Keratinocyte (primary cell): ENCODE measurements at regions not wholly inside any gene's neighbourhood (a gene's known extent, or its start where the extent isn't known, plus 50 kb on each side); places are given as distances from the start of the nearest gene placed in this dataset.

ENCODE experiments used
- DNase-seq: peaks from one replicate; pipeline ENCODE4 v3.0.0-alpha.2; 2011; ENCODE audit warnings: low read depth, missing footprints, low spot score
- FAIRE-seq: peaks from 2 replicates; lab custom pipeline; 2011; peaks lifted over from hg19 to GRCh38; lab: Jason Lieb, UNC
- H2AFZ ChIP-seq: 2 replicates; pipeline ENCODE4 v1.6.0; 2012; ENCODE audit warnings: low read length, control low read depth, inconsistent platforms; ENCODE audit not compliant: control insufficient read depth
- H3K27ac ChIP-seq: 2 replicates; pipeline ENCODE4 v1.5.1; 2011; ENCODE audit warnings: low read length; ENCODE audit not compliant: control insufficient read depth, insufficient read depth
- H3K27me3 ChIP-seq: 3 replicates; pipeline ENCODE4 v1.6.0; 2011; ENCODE audit warnings: low read length; ENCODE audit not compliant: control insufficient read depth, insufficient read depth; ENCODE audit errors: extremely low read depth
- H3K36me3 ChIP-seq, 2 experiments: 2 replicates in 1 of 2; 3 replicates in 1 of 2; pipeline ENCODE4 v1.5.1; 2011; ENCODE audit warnings: low read length in 2 of 2, mild to moderate bottlenecking in 1 of 2; ENCODE audit not compliant: control insufficient read depth in 2 of 2, insufficient read depth in 2 of 2; ENCODE audit errors: extremely low read depth in 1 of 2
- H3K4me1 ChIP-seq: 3 replicates; pipeline ENCODE4 v1.5.1; 2011; ENCODE audit warnings: low read length; ENCODE audit not compliant: control insufficient read depth, insufficient read depth; ENCODE audit errors: extremely low read depth
- H3K4me2 ChIP-seq: 3 replicates; pipeline ENCODE4 v1.6.0; 2011; ENCODE audit warnings: low read depth, low read length; ENCODE audit not compliant: control insufficient read depth, insufficient read depth; ENCODE audit errors: extremely low read depth
- H3K4me3 ChIP-seq, 3 experiments: fragments of 200-600 bp in 1 of 3; sonication (generic) in 1 of 3; 2 replicates in 2 of 3; 3 replicates in 1 of 3; pipeline ENCODE4 v1.5.1; 2011 to 2016; ENCODE audit warnings: low read length in 3 of 3, mild to moderate bottlenecking in 3 of 3, control low read depth in 2 of 3, inconsistent platforms in 1 of 3, low read depth in 1 of 3, mixed read lengths in 1 of 3, mixed run types in 1 of 3, moderate library complexity in 1 of 3; ENCODE audit not compliant: control insufficient read depth in 2 of 3, insufficient read depth in 2 of 3; ENCODE audit errors: extremely low read depth in 1 of 3
- H3K79me2 ChIP-seq: 2 replicates; pipeline ENCODE4 v1.6.0; 2012; ENCODE audit warnings: low read length; ENCODE audit not compliant: control insufficient read depth, insufficient read depth
- H3K9ac ChIP-seq: 3 replicates; pipeline ENCODE4 v1.6.0; 2011; ENCODE audit warnings: low read length; ENCODE audit not compliant: control insufficient read depth, insufficient read depth; ENCODE audit errors: extremely low read depth
- H3K9me1 ChIP-seq: 3 replicates; pipeline ENCODE4 v1.6.0; 2011; ENCODE audit warnings: low read length; ENCODE audit not compliant: control insufficient read depth, insufficient read depth; ENCODE audit errors: extremely low read depth
- H3K9me3 ChIP-seq: 2 replicates; pipeline ENCODE4 v1.5.1; 2012; ENCODE audit warnings: low read depth, low read length; ENCODE audit not compliant: control insufficient read depth
- H4K20me1 ChIP-seq: 3 replicates; pipeline ENCODE4 v1.6.0; 2011; ENCODE audit warnings: low read length; ENCODE audit not compliant: control insufficient read depth, insufficient read depth; ENCODE audit errors: extremely low read depth
- EZH2 ChIP-seq: IDR thresholded peaks from one replicate; pipeline ENCODE4 v1.6.1; 2012; ENCODE audit warnings: inconsistent platforms, mild to moderate bottlenecking, low read length, moderate library complexity
- dilution Hi-C: fragments of 300-500 bp; cut with MboI; formaldehyde crosslinking; loops from one replicate; pipeline ENCODE4 v1.7.0; 2020; ENCODE audit warnings: low sequenced_read_pairs; ENCODE audit not compliant: extremely low pct_ligation_motif_present
- TF ChIP-seq, protein P1 (sequence below), 3 experiments: IDR thresholded peaks in 1 of 3; conservative IDR thresholded peaks in 1 of 3; optimal IDR thresholded peaks in 1 of 3; 2 replicates in 2 of 3; 3 replicates in 1 of 3; pipeline versions ENCODE3 to v1.5.1; 2011; ENCODE audit warnings: low read length in 3 of 3, mild to moderate bottlenecking in 3 of 3, moderate library complexity in 2 of 3, control low read depth in 1 of 3, inconsistent platforms in 1 of 3; ENCODE audit not compliant: insufficient read depth in 2 of 3; ENCODE audit errors: extremely low read depth in 1 of 3

DNA sequence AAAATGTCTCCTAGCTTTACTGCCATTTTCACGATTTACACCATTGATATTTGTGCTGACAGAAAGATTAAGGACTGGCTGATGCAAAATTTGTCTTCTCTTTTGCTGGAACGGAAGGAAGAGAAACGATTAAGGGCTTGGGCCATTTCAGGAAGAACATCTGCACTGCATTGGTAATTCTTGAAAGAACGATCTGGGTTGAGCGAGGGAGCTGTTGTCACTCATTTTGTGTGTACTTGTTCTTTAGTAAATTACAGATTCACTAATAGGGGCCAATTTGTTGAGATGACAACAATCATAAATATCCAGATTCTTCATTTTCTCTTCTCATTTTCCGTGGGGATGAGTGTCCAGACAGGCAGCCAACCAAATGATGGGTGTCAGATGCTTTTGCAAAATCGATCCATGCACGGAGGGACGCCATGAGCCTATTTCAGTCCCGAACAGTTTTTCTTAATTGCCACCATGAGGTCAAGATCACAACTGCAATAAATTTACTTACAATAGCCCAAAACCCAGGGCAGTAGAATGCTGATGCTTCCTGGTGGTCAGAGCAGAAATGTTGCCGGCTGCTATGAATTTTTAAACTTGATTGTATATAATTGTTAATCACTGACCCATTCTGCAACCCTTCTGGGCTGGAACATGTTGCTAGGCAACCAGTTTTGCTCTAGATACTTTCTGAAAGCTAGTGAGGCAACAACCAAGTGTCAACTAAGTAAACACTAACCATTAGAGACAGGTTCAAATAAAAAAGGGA lies 132.4 kb upstream of the TIAM1 start:
- Histone ChIP-seq H3K4me2 (no peak overlapping the region), H3K79me2 (no peaks in the 10 kb centered on the region), H3K9me3 (peaks cover 2% of the 10 kb centered on the region), H3K9ac (no peak overlapping the region), H3K4me3 (no peak overlapping the region), H3K4me1 (no peaks in the 10 kb centered on the region), H3K9me1 (no peaks in the 10 kb centered on the region), H3K27ac (no peak overlapping the region), H2AFZ (no peak overlapping the region), H3K36me3 (no peaks in the 10 kb centered on the region), H4K20me1 (no peaks in the 10 kb centered on the region), H3K27me3 (no peaks in the 10 kb centered on the region)
- DNase-seq (no peak), FAIRE-seq (no peak)
- TF ChIP-seq EZH2, result no peak
- TF ChIP-seq, protein P1, sequence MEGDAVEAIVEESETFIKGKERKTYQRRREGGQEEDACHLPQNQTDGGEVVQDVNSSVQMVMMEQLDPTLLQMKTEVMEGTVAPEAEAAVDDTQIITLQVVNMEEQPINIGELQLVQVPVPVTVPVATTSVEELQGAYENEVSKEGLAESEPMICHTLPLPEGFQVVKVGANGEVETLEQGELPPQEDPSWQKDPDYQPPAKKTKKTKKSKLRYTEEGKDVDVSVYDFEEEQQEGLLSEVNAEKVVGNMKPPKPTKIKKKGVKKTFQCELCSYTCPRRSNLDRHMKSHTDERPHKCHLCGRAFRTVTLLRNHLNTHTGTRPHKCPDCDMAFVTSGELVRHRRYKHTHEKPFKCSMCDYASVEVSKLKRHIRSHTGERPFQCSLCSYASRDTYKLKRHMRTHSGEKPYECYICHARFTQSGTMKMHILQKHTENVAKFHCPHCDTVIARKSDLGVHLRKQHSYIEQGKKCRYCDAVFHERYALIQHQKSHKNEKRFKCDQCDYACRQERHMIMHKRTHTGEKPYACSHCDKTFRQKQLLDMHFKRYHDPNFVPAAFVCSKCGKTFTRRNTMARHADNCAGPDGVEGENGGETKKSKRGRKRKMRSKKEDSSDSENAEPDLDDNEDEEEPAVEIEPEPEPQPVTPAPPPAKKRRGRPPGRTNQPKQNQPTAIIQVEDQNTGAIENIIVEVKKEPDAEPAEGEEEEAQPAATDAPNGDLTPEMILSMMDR (optimal IDR thresholded peaks at IDR 0.05 in 1 of 3, IDR thresholded peaks at IDR 0.05 in 1 of 3, conservative IDR thresholded peaks at IDR 0.05 in 1 of 3; ENCODE audit: extremely low read depth in 1 of 3, insufficient read depth in 2 of 3, low read length in 3 of 3), result no peak
- dilution Hi-C loops, result no loop called here

DNA sequence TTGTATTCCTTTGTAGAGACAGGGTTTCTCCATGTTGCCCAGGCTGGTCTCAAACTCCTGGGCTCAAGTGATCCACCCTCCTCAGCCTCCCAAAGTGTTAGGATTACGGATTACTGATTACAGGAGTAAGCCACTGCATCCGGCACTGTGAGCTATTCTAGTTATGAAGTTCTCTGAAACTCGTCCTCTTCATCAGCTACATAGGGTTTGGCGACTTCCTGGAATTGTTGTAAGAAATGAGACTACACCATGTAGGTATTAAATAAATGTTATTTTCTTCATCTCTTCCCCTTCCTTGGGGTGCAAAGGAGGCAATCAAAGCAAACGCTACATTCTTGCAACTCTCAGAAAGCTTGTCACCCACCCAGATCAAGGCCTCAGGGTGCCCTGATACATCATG lies 131.2 kb upstream of the TIAM1 start:
- no peak overlapping the region for H3K4me3 ChIP-seq
- FAIRE-seq, result no peak
- TF ChIP-seq EZH2, result no peak
- TF ChIP-seq, protein P1 (optimal IDR thresholded peaks at IDR 0.05 in 1 of 3, IDR thresholded peaks at IDR 0.05 in 1 of 3, conservative IDR thresholded peaks at IDR 0.05 in 1 of 3; ENCODE audit: extremely low read depth in 1 of 3, insufficient read depth in 2 of 3, low read length in 3 of 3), result no peak
- DNase-seq, result no peak
- no peaks in the 10 kb centered on the region for H3K4me1 ChIP-seq
- no peaks in the 10 kb centered on the region for H4K20me1 ChIP-seq
- H3K36me3 ChIP-seq, result no peaks in the 10 kb centered on the region
- no peaks in the 10 kb centered on the region for H3K79me2 ChIP-seq
- no peaks in the 10 kb centered on the region for H3K9me1 ChIP-seq
- H3K9me3 ChIP-seq, result no peaks in the 10 kb centered on the region
- no peak overlapping the region for H3K27ac ChIP-seq
- H2AFZ ChIP-seq, result no peak overlapping the region
- dilution Hi-C loops, result no loop called here
- no peak overlapping the region for H3K9ac ChIP-seq
- H3K4me2 ChIP-seq, result no peak overlapping the region
- no peaks in the 10 kb centered on the region for H3K27me3 ChIP-seq
